Glomerular visceral epithelial cell (primary cell): ENCODE measurements at regions not wholly inside any gene's neighbourhood (a gene's known extent, or its start where the extent isn't known, plus 50 kb on each side); places are given as distances from the start of the nearest gene placed in this dataset.

Experiments used
- DNase-seq: peaks from one replicate; pipeline ENCODE4 v3.0.0-alpha.2; 2016; ENCODE audit errors: extremely low spot score

GRCh38 chr3:106737265-106737664, 640.0 kb upstream of the CCDC54 start:
- DNase-seq, result no peak

GRCh38 chr3:106740116-106740515, 637.1 kb upstream of the CCDC54 start:
- DNase-seq, result no peak

- DNase-seq, result no peak
Measured at GRCh38 chr3:106745344-106746168, 631.7 kb upstream of the CCDC54 start.

- no peak for DNase-seq
Measured at GRCh38 chr3:106746286-106746685, 631.0 kb upstream of the CCDC54 start.

- no peak for DNase-seq
Measured at GRCh38 chr3:106748472-106749262, 628.6 kb upstream of the CCDC54 start.

- DNase-seq, result no peak
Measured at GRCh38 chr3:106750092-106750491, 627.1 kb upstream of the CCDC54 start.

- no peak for DNase-seq
Measured at GRCh38 chr3:106755336-106755735, 621.9 kb upstream of the CCDC54 start.

- no peak for DNase-seq
Measured at GRCh38 chr3:106756901-106757300, 620.3 kb upstream of the CCDC54 start.

GRCh38 chr3:106758459-106758858, 618.8 kb upstream of the CCDC54 start:
- DNase-seq, result no peak

GRCh38 chr3:106759731-106760130, 617.5 kb upstream of the CCDC54 start:
- no peak for DNase-seq

- DNase-seq, result peak; percentile 89
Measured at GRCh38 chr3:106765342-106765741, 611.9 kb upstream of the CCDC54 start.

- DNase-seq, result no peak
Measured at GRCh38 chr3:106768941-106769480, 608.2 kb upstream of the CCDC54 start.

- no peak for DNase-seq
Measured at GRCh38 chr3:106773795-106774194, 603.4 kb upstream of the CCDC54 start.

GRCh38 chr3:106783231-106783630, 594.0 kb upstream of the CCDC54 start:
- no peak for DNase-seq

- DNase-seq, result no peak
Measured at GRCh38 chr3:106789276-106789675, 588.0 kb upstream of the CCDC54 start.

- DNase-seq, result no peak
Measured at GRCh38 chr3:106792716-106793115, 584.5 kb upstream of the CCDC54 start.

GRCh38 chr3:106794442-106794841, 582.8 kb upstream of the CCDC54 start:
- no peak for DNase-seq

- DNase-seq, result no peak
Measured at GRCh38 chr3:106795553-106795952, 581.7 kb upstream of the CCDC54 start.

- DNase-seq, result peak; percentile 16
Measured at GRCh38 chr3:106797461-106797860, 579.8 kb upstream of the CCDC54 start.

- DNase-seq, result no peak
Measured at GRCh38 chr3:106805625-106806024, 571.6 kb upstream of the CCDC54 start.

GRCh38 chr3:106806964-106807363, 570.3 kb upstream of the CCDC54 start:
- DNase-seq, result no peak

GRCh38 chr3:106809041-106809440, 568.2 kb upstream of the CCDC54 start:
- no peak for DNase-seq
